ENCODE measurements at regions not wholly inside any gene's neighbourhood (a gene's known extent, or its start where the extent isn't known, plus 50 kb on each side); places are given as distances from the start of the nearest gene placed in this dataset.

DNA sequence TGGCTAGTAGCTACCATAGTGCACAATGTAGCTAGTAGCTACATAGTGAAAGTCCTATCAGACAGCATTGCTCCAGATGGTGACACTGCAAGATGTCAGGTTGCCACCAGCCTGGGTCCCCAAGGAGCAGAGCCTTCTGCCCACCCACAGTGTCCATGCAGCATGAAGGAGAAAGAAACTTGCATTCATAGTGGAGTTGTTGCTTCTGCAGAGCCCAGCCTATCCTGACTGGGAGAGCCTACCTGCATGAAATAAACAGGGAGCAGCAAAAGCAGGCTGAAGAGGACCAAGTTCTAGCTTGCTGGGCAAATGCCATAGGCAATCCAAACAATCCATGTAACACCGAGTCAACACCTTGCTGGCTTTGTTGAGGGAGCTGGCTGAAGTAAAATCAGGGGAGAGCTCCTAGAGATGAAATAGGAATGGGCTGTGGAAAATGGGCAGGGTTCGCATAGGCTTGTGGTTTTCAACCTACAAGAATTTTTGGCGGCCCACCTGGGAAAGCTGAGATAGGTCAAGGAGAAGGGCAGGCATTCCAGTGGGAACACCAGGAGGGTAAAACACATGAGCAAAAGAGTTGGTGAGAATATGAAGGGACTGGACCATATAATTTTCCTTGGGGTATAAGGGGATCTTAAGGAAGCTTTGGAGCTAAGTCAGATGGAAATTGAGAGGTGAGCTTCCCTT lies 195.8 kb downstream of the CYP26B1 start:
- TF ChIP-seq, protein P1, sequence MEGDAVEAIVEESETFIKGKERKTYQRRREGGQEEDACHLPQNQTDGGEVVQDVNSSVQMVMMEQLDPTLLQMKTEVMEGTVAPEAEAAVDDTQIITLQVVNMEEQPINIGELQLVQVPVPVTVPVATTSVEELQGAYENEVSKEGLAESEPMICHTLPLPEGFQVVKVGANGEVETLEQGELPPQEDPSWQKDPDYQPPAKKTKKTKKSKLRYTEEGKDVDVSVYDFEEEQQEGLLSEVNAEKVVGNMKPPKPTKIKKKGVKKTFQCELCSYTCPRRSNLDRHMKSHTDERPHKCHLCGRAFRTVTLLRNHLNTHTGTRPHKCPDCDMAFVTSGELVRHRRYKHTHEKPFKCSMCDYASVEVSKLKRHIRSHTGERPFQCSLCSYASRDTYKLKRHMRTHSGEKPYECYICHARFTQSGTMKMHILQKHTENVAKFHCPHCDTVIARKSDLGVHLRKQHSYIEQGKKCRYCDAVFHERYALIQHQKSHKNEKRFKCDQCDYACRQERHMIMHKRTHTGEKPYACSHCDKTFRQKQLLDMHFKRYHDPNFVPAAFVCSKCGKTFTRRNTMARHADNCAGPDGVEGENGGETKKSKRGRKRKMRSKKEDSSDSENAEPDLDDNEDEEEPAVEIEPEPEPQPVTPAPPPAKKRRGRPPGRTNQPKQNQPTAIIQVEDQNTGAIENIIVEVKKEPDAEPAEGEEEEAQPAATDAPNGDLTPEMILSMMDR (IDR thresholded peaks at IDR 0.05): no peak
- TF ChIP-seq POLR2A (IDR thresholded peaks at IDR 0.05): no peak

All from Peyer's patch (tissue), 4 donors.